Neural progenitor cell (in vitro differentiated cells): ENCODE measurements at regions not wholly inside any gene's neighbourhood (a gene's known extent, or its start where the extent isn't known, plus 50 kb on each side); places are given as distances from the start of the nearest gene placed in this dataset.

Experiments
- CTCF ChIP-seq: fragments of 200-600 bp; sonication (generic); IDR thresholded peaks from 2 replicates; pipeline ENCODE4 v1.5.1; 2017; ENCODE audit warnings: antibody characterized with exemption, mild to moderate bottlenecking
- EZH2 ChIP-seq: fragments of 200-600 bp; sonication (generic); IDR thresholded peaks from 2 replicates; pipeline ENCODE4 v1.6.1; 2017; ENCODE audit warnings: antibody characterized with exemption, mild to moderate bottlenecking, moderate library complexity
- EZH2phosphoT487 ChIP-seq: fragments of 200-600 bp; sonication (generic); IDR thresholded peaks from 2 replicates; pipeline ENCODE4 v1.6.1; 2017; ENCODE audit warnings: antibody characterized with exemption

GRCh38 chr5:111975133-111975532, 218.1 kb upstream of the NREP start:
- no peak for TF ChIP-seq CTCF
- TF ChIP-seq EZH2 = no peak
- no peak for TF ChIP-seq EZH2phosphoT487
